ENCODE measurements at regions not wholly inside any gene's neighbourhood (a gene's known extent, or its start where the extent isn't known, plus 50 kb on each side); places are given as distances from the start of the nearest gene placed in this dataset.

DNA sequence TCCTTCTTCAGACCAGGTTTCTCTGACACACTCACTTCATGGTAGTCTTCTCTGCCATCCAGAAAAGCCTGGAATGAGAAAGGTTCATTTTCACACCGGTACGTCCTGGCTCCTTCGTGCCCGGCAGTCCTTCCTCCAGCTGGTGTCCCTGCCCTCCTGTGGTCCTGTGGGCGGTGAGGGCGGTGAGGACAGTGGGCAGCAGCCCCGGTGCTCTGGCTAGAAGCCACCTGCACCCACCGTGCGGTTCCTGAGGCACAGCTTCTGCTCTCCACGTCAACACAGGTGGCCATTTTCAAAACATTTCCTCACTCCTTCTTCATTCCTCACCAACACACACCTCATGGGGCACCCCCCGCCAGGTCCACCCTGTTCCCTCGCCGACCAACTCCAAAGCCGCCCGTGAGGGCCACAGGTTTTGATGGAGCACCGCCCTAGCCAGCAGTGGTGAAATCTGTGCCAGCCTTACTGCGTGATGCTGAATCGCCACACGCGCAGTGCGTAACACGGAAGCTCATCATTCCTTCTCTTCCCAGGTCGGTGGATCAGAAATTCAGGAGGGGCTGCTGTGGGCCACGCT lies 251.4 kb upstream of the RNF32 start:
- TF ChIP-seq ZNF274 (IDR thresholded peaks at IDR 0.05; ENCODE audit: low read depth, low read length) (no peak), YY1 (IDR thresholded peaks at IDR 0.05; ENCODE audit: insufficient read depth, insufficient read length) (no peak)
